ENCODE measurements at regions not wholly inside any gene's neighbourhood (a gene's known extent, or its start where the extent isn't known, plus 50 kb on each side); places are given as distances from the start of the nearest gene placed in this dataset.
A peak's percentile ranks its signal among the peaks of the same experiment; 100 is the strongest.

GRCh38 chr7:93011351-93012294 is 106.2 kb downstream of the SAMD9 start (continued):
- TF ChIP-seq RFX5 (IDR thresholded peaks at IDR 0.05; ENCODE audit: low read length) (no peak), MXI1 (IDR thresholded peaks at IDR 0.05; ENCODE audit: low read depth, low read length) (no peak), TEAD4 (IDR thresholded peaks at IDR 0.05; ENCODE audit: borderline replicate concordance, insufficient read depth) (peak; percentile 75; the same call in 1 of the 2 replicates), USF1 (IDR thresholded peaks at IDR 0.05; ENCODE audit: borderline replicate concordance, low read depth) (no peak), USF2 (IDR thresholded peaks at IDR 0.05; ENCODE audit: borderline replicate concordance, low read depth, low read length) (no peak), EZH2phosphoT487 (IDR thresholded peaks at IDR 0.05; ENCODE audit: borderline replicate concordance, low read depth) (no peak), POLR2AphosphoS5 (IDR thresholded peaks at IDR 0.05; ENCODE audit: low read depth, low read length) (peak; percentile 25; the same call in 1 of the 2 replicates), SIN3A (IDR thresholded peaks at IDR 0.05; ENCODE audit: borderline replicate concordance, low read depth, low read length) (peak; percentile 53; the same call in 1 of the 2 replicates), MAX (IDR thresholded peaks at IDR 0.05; ENCODE audit: low read depth) (peak; percentile 79; the same call in 1 of the 2 replicates), TCF12 (IDR thresholded peaks at IDR 0.05) (peak; percentile 81)

GRCh38 chr7:93008833-93009232 is 108.9 kb downstream of the SAMD9 start:
- TF ChIP-seq ELF1 (IDR thresholded peaks at IDR 0.05) (no peak), USF2 (IDR thresholded peaks at IDR 0.05; ENCODE audit: borderline replicate concordance, low read depth, low read length) (no peak), TCF12 (IDR thresholded peaks at IDR 0.05) (no peak), POLR2AphosphoS5 (IDR thresholded peaks at IDR 0.05; ENCODE audit: low read depth, low read length) (no peak), SIN3A (IDR thresholded peaks at IDR 0.05; ENCODE audit: borderline replicate concordance, low read depth, low read length) (no peak), MEF2A (IDR thresholded peaks at IDR 0.05; ENCODE audit: borderline replicate concordance, low read depth) (no peak), GATA2 (CRISPR knock-in tag; IDR thresholded peaks at IDR 0.05) (no peak), SMC3 (IDR thresholded peaks at IDR 0.05; ENCODE audit: low read depth, low read length) (no peak), FOXJ3 (CRISPR knock-in tag; IDR thresholded peaks at IDR 0.05) (no peak), EP300 (IDR thresholded peaks at IDR 0.05; ENCODE audit: borderline replicate concordance in 1 of 2, low read depth in 1 of 2, low read length in 1 of 2) (no peak), NFIC (IDR thresholded peaks at IDR 0.05; ENCODE audit: borderline replicate concordance) (no peak), MXI1 (IDR thresholded peaks at IDR 0.05; ENCODE audit: low read depth, low read length) (no peak), FOXM1 (IDR thresholded peaks at IDR 0.05; ENCODE audit: low read depth) (no peak), GABPA (IDR thresholded peaks at IDR 0.05; ENCODE audit: low read depth) (no peak), TAF1 (IDR thresholded peaks at IDR 0.05; ENCODE audit: borderline replicate concordance, low read depth, low read length) (no peak), RXRA (IDR thresholded peaks at IDR 0.05; ENCODE audit: borderline replicate concordance, low read depth) (no peak)
- POLR2A ChIA-PET, result no interaction called here

More at GRCh38 chr7:93008833-93009232, 108.9 kb downstream of the SAMD9 start:
- no peaks in the 10 kb centered on the region for H3K27me3 ChIP-seq (ENCODE audit: insufficient read depth)
- no peaks in the 10 kb centered on the region for H3K9me2 ChIP-seq
- H3K27ac ChIP-seq (ENCODE audit: low read depth in 2 of 2, low read length in 1 of 2), result no peak overlapping the region
- WGBS (ENCODE audit: low lambda C conversion rate), result 49% methylated on average over 3 of the region's 3 CpGs
- H3K9me3 ChIP-seq, result no peaks in the 10 kb centered on the region
- H3K79me2 ChIP-seq (ENCODE audit: insufficient read depth), result no peaks in the 10 kb centered on the region
- no peaks in the 10 kb centered on the region for H4K20me1 ChIP-seq (ENCODE audit: insufficient read depth)
- H3K4me3 ChIP-seq (ENCODE audit: low read depth in 2 of 2, low read length in 1 of 2), result no peak overlapping the region
- no peaks in the 10 kb centered on the region for H3K36me3 ChIP-seq (replicated peaks in 1 of 2; ENCODE audit: control insufficient read depth in 1 of 2, insufficient read depth in 2 of 2, low read length in 1 of 2)
- no peak overlapping the region for H3K4me2 ChIP-seq
- H2AFZ ChIP-seq (ENCODE audit: low read depth), result no peak overlapping the region
- no peak overlapping the region for H3K9ac ChIP-seq
- H3K4me1 ChIP-seq (ENCODE audit: control insufficient read depth in 1 of 2, insufficient read depth in 2 of 2, low read depth in 1 of 2, low read length in 1 of 2), result peaks cover 0 to 7% of the 10 kb centered on the region in 2 experiments; a peak in 3 of 4 replicates
- peaks cover 22% of the 10 kb centered on the region for H3F3A ChIP-seq (replicated peaks; ENCODE audit: insufficient read depth)
- DNase-seq, result no peak
- CTCF ChIA-PET, result no interaction called here

Data from SK-N-SH (cell line).